Common myeloid progenitor, CD34-positive (primary cell): ENCODE measurements at regions not wholly inside any gene's neighbourhood (a gene's known extent, or its start where the extent isn't known, plus 50 kb on each side); places are given as distances from the start of the nearest gene placed in this dataset.

Experiments
- CTCF ChIA-PET: fragments of 350-600 bp; sonication (Branson Sonifier 250); formaldehyde crosslinking; loops from one replicate; lab custom pipeline; 2021; ENCODE audit warnings: antibody characterized with exemption; lab: Charles Lee
- POLR2A ChIA-PET: fragments of 350-600 bp; sonication (Branson Sonifier 250); formaldehyde crosslinking; loops from one replicate; lab custom pipeline; 2021; ENCODE audit warnings: antibody characterized with exemption; lab: Charles Lee
- DNase-seq, 3 donors: peaks; one replicate each; pipeline versions ENCODE4 v3.0.0 to v3.0.0-alpha.2; 2013
- H3K27ac ChIP-seq, 2 experiments: 1 replicate in 1 of 2; 2 replicates in 1 of 2; pipeline ENCODE4 v1.7.0; 2013; ENCODE audit warnings: inconsistent platforms in 2 of 2, low read length in 2 of 2, mild to moderate bottlenecking in 2 of 2, low read depth in 1 of 2, moderate library complexity in 1 of 2; ENCODE audit not compliant: severe bottlenecking in 2 of 2, insufficient read depth in 1 of 2, poor library complexity in 1 of 2
- H3K27me3 ChIP-seq, 5 experiments: replicated peaks in 2 of 5; 1 replicate in 3 of 5; 2 replicates in 2 of 5; pipeline versions ENCODE4 v1.6.1 to v1.7.0; 2013; ENCODE audit warnings: low read length in 4 of 5, mild to moderate bottlenecking in 2 of 5, moderate library complexity in 2 of 5, inconsistent platforms in 1 of 5; ENCODE audit not compliant: insufficient read depth in 5 of 5, control insufficient read depth in 4 of 5
- H3K36me3 ChIP-seq, 4 experiments: 1 replicate in 2 of 4; 2 replicates in 2 of 4; pipeline versions ENCODE4 v1.6.1 to v1.7.0; 2013; ENCODE audit warnings: low read length in 3 of 4, control low read depth in 1 of 4, mild to moderate bottlenecking in 1 of 4; ENCODE audit not compliant: control insufficient read depth in 4 of 4, insufficient read depth in 4 of 4
- H3K4me1 ChIP-seq, 4 experiments: 1 replicate in 3 of 4; 2 replicates in 1 of 4; pipeline versions ENCODE4 v1.6.1 to v1.7.1; 2013; ENCODE audit warnings: low read length in 3 of 4, mild to moderate bottlenecking in 3 of 4, control low read depth in 1 of 4, inconsistent platforms in 1 of 4, moderate library complexity in 1 of 4; ENCODE audit not compliant: control insufficient read depth in 4 of 4, insufficient read depth in 4 of 4; ENCODE audit errors: control extremely low read depth in 1 of 4
- H3K4me3 ChIP-seq, 7 experiments: 1 replicate in 4 of 7; 2 replicates in 3 of 7; pipeline versions ENCODE4 v1.5.1 to v1.7.0; 2013; ENCODE audit warnings: mild to moderate bottlenecking in 7 of 7, low read length in 6 of 7, moderate library complexity in 6 of 7, inconsistent platforms in 2 of 7, low read depth in 2 of 7, control low read depth in 1 of 7; ENCODE audit not compliant: insufficient read depth in 4 of 7, control insufficient read depth in 1 of 7; ENCODE audit errors: extremely low read depth in 1 of 7
- H3K9me3 ChIP-seq, 5 experiments: 1 replicate in 4 of 5; 2 replicates in 1 of 5; pipeline versions ENCODE4 v1.6.1 to v1.7.1; 2013; ENCODE audit warnings: low read length in 4 of 5, mild to moderate bottlenecking in 2 of 5, inconsistent platforms in 1 of 5, low read depth in 1 of 5, moderate library complexity in 1 of 5; ENCODE audit not compliant: control insufficient read depth in 4 of 5, insufficient read depth in 2 of 5; ENCODE audit errors: control extremely low read depth in 1 of 5
- WGBS: methylation state at CpG from one replicate; pipeline ENCODE4 v1.1.5; 2013; ENCODE audit not compliant: insufficient coverage; 5-methylcytosine and 5-hydroxymethylcytosine counted together

DNA sequence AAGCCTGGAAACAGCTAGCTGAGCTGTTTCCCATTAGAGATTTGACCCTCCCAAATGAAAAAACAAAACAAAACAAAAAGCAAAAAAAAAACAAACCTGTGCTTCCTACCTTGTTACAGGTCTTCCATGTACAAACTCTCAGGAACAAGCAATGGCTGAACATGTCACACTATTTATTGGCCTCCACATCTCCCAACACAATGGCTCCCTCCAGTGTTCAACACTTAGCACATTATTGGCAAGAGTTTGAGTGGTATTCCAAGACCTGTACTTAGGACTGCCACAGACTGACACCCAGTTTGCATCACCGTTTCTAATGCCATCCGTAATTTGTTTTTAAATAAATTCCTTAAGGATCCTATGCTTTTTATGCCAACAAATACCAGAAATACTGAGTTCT is 195.0 kb upstream of the OLFM3 start:
- H3K9me3 ChIP-seq, result no peaks in the 10 kb centered on the region
- ChIA-PET POLR2A (no interaction called here), CTCF (interaction anchor here (0.6 to 2.2 kb wide), 8 partner anchors 102 to 672 kb away, joined by 3 to 10 read pairs (median 3); no protein-coding TSS in a partner anchor)
- DNase-seq, result peak; percentile 54 to 73 (median 67)
- no peaks in the 10 kb centered on the region for H3K36me3 ChIP-seq
- H3K4me3 ChIP-seq, result no peak overlapping the region
- no peaks in the 10 kb centered on the region for H3K27me3 ChIP-seq
- H3K4me1 ChIP-seq, result no peaks in the 10 kb centered on the region
- H3K27ac ChIP-seq, result no peak overlapping the region
- WGBS, result no CpG with 5 or more reads among the region's 2 CpGs

- no peak for DNase-seq
- H3K27me3 ChIP-seq, result no peaks in the 10 kb centered on the region
- ChIA-PET POLR2A (no interaction called here), CTCF (interaction anchor here (2.2 kb wide), 1 partner anchor 670 kb away, joined by 10 read pairs; no protein-coding TSS in a partner anchor)
- no peak overlapping the region for H3K27ac ChIP-seq
- no peaks in the 10 kb centered on the region for H3K36me3 ChIP-seq
- no peaks in the 10 kb centered on the region for H3K4me1 ChIP-seq
- H3K4me3 ChIP-seq, result no peak overlapping the region
- H3K9me3 ChIP-seq, result no peaks in the 10 kb centered on the region
- WGBS, result no CpG with 5 or more reads among the region's 1 CpG
Measured at GRCh38 chr1:102190429-102190828, 193.7 kb upstream of the OLFM3 start.

- DNase-seq, result no peak
- no peak overlapping the region for H3K27ac ChIP-seq
- H3K4me1 ChIP-seq, result no peaks in the 10 kb centered on the region
- no peaks in the 10 kb centered on the region for H3K27me3 ChIP-seq
- ChIA-PET POLR2A (no interaction called here), CTCF (interaction anchor here (0.7 kb wide), 1 partner anchor 10 kb away, joined by 3 read pairs; no protein-coding TSS in a partner anchor)
- WGBS, result 100% methylated on average over 1 of the region's 2 CpGs
- H3K9me3 ChIP-seq, result no peaks in the 10 kb centered on the region
- H3K4me3 ChIP-seq, result no peak overlapping the region
- no peaks in the 10 kb centered on the region for H3K36me3 ChIP-seq
Measured at GRCh38 chr1:102186536-102186935, 189.8 kb upstream of the OLFM3 start.

GRCh38 chr1:102185260-102185659 is 188.5 kb upstream of the OLFM3 start:
- Histone ChIP-seq H3K9me3 (no peaks in the 10 kb centered on the region), H3K27me3 (no peaks in the 10 kb centered on the region), H3K4me1 (no peaks in the 10 kb centered on the region), H3K36me3 (no peaks in the 10 kb centered on the region), H3K4me3 (no peak overlapping the region), H3K27ac (no peak overlapping the region)
- DNase-seq, result no peak
- ChIA-PET POLR2A (no interaction called here), CTCF (no interaction called here)
- WGBS, result 67% methylated on average over 1 of the region's 1 CpG

DNA sequence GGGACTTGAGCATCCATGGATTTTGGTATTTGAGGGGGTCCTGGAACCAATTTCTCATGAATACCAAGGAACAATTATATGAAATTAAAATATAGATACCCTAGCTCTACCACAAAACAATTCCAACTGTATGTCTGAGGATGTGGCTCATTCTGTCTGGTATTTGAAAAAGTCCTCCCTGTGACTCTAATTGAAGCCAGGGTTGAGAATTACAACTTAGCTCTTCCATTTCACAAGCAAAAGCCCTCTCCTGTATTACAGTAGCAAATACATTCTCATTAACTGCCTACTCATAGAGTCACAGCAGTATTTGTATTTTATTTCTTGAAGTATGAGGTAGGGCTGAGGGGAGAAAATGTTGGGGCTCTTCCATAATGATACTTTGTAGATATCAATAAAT is 187.8 kb upstream of the OLFM3 start:
- no peaks in the 10 kb centered on the region for H3K9me3 ChIP-seq
- H3K27me3 ChIP-seq, result no peaks in the 10 kb centered on the region
- no peaks in the 10 kb centered on the region for H3K4me1 ChIP-seq
- H3K36me3 ChIP-seq, result no peaks in the 10 kb centered on the region
- no peak overlapping the region for H3K27ac ChIP-seq
- POLR2A ChIA-PET, result no interaction called here
- H3K4me3 ChIP-seq, result no peak overlapping the region
- no peak for DNase-seq
- CTCF ChIA-PET, result no interaction called here

DNA sequence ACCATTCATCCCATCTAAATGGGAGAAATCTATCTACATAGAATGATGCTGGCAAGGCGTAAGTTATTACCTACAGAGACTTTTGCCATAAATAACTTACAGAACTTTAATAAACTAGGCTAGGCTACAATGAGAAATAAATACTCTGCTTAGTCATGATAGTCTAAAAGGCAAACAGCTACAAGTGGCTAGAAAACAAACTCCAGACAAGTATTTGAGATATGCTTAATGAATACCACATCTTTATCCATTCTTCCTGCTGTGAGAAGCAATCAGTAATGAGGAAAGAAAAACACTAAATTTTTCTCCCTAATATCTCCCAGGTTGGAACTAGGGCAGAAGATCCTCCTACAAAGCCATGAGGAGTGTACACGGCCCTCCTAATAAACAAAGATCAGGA is 187.0 kb upstream of the OLFM3 start:
- Histone ChIP-seq H3K4me3 (no peak overlapping the region), H3K4me1 (no peaks in the 10 kb centered on the region), H3K9me3 (no peaks in the 10 kb centered on the region), H3K36me3 (no peaks in the 10 kb centered on the region), H3K27me3 (no peaks in the 10 kb centered on the region), H3K27ac (no peak overlapping the region)
- WGBS, result no CpG with 5 or more reads among the region's 2 CpGs
- CTCF ChIA-PET, result no interaction called here
- DNase-seq, result no peak
- POLR2A ChIA-PET, result no interaction called here

- no peak overlapping the region for H3K4me3 ChIP-seq
- DNase-seq, result no peak
- no peaks in the 10 kb centered on the region for H3K36me3 ChIP-seq
- H3K4me1 ChIP-seq, result no peaks in the 10 kb centered on the region
- no peak overlapping the region for H3K27ac ChIP-seq
- ChIA-PET CTCF (no interaction called here), POLR2A (no interaction called here)
- no peaks in the 10 kb centered on the region for H3K9me3 ChIP-seq
- WGBS, result 80% methylated on average over 1 of the region's 5 CpGs
- H3K27me3 ChIP-seq, result no peaks in the 10 kb centered on the region
Measured at GRCh38 chr1:102182603-102183260, 186.0 kb upstream of the OLFM3 start.
